Dedifferentiated amniotic fluid mesenchymal stem cell (primary cell): ENCODE measurements at regions not wholly inside any gene's neighbourhood (a gene's known extent, or its start where the extent isn't known, plus 50 kb on each side); places are given as distances from the start of the nearest gene placed in this dataset.

Experiments used
- DNase-seq: peaks from one replicate; pipeline ENCODE4 v3.0.0-alpha.2; 2016; ENCODE audit errors: extremely low spot score

DNA sequence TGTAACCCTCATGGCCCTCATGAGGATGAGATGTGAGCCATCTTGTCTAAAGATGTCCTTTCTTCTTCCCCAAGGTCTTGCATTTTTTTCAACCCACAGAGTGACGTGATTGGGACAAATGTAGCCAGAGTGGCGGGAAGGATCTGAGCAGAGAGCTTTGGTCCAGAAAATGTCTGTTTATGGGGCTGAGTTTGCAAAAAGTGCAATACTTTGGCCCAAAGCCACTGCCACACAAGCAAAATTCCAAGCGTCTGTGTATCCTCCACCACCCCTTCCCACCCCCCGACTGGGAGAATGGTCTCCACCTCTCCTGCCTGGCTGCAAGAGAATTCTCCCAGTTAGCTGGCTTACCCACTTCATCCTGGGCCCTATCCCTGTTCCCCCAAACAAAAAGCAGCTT, 246.9 kb upstream of the LRIG1 start:
- no peak for DNase-seq

DNA sequence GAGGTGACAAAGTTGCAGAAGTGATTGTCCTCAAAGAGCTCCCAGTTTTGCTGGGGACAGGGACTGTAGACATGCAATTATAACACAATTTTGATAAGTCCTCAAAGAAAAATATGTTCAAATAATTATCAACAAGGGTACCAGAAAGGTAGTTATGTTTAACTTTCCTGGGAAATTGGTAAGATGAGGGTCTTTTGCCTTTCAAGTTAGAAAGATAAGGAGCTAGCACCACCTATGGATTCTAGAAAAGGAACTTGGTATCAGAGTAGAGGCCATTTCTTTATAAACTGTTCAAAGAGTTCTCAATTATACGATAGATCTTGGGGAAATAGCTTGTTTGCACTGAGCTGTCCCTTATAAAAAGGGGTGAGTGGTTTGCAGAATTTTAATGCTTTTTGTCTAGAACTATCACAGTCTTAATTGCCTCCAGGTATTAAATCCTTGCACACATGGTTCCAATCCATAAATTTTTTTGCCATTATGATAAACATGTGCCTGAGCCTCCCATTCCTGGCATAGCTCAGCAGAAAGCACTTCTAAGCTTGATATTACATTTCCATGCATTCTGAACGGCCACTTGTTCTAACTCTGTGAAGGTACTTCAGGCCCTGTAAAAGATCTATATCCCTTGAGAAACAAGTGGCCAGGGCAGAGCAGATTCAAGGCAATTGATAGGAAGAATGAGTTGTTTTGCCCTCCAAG, 247.5 kb upstream of the LRIG1 start:
- DNase-seq, result no peak

DNA sequence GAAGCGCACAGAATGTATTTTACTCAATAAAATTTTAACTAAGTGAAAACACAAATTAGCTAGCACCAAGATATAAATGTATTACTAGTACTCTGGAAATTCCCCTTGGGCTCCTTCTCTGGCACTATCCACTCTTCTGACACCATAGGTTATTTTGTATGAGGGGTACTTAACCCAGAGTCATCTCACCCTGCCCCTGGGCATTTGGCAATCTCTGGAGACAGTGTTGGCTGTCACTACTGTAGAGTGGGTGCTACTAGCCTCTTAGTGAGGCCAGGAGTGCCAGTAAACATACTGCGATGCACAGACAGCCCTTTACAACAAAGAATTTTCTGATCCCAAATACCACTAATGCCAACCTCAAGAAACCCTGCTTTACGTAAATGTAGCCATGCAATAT, 246.3 kb upstream of the KBTBD8 start:
- no peak for DNase-seq

DNA sequence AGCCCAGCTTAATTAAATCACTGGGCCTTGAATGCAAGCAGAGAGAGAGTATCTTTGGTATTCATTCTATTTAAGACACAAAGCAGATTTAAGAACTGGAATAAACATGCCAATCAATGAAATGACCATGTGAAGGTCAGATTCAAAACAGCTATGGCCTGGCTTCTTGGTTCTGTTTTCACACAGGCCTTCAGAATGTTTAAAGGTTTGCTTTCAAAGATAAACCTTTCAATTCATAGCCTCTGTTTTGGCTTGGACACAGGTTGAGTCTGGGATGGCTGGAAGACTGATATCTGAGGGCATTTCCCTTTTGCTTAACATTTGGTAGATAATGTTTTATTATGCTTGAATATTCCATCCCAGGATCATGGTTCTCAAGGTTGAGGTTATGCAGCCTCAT, 244.4 kb upstream of the KBTBD8 start:
- no peak for DNase-seq

DNA sequence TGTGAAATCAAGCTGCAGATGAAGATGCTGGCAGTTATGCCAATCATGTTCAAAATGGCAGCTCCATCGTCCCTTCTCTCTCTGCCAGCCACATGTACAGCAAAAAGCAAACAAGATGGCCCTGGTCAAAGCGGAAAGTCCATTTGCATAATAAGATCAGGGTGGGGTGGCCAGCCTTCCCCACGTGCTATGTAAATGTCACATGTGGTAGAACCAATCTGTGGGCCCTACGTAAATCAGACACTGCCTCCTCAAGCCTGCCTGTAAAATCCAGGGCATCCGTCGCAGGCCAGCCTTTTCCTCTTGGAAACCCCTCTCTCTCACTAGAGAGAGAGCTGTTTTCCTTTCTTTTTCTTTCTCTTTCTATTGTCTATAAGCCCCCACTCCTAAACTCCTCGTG, 243.5 kb upstream of the KBTBD8 start:
- no peak for DNase-seq

DNA sequence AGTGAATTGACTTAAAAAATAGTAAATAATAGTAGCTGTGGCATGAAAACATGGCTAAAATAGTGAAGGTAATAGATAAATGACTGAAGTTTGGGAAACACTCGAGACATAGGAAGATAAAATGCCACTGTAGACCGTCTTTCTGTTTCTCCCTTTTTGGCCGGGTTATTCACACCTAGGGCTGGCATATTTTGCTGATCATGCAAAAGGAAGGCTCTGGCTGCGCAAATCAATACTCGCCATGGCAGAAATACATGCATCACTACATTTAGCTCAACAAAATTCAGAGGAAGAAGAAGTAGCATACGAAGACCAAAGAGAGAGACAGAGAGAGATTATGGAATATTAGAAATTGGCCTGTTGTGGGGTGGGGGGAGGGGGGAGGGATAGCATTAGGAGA, 242.2 kb upstream of the KBTBD8 start:
- no peak for DNase-seq

DNA sequence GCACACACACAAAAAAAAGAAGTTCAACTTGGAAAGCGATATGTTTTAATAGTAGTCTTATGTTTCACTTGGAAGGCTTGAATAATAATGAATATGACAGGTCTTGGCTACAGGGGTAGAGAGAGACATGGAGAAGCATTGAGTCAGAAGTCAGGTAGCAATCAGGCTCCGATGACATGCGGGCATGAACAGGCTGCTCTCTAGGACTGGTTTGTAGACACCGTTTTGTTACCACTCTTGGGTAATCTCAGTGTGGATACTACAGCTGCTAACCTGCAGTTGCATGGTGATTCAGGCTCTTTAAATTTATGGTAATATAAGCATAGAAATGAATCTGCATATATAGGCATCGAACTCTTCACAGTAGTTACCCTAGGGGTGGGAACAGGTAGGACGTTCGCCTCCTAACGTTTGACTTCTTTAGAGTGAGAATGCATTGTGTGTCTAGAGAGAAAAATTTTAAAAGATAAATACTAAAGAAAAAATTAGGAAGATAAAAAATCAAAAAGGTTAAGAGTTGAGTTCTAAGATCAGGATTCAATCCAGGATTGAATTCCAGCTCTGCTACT, 241.6 kb upstream of the KBTBD8 start:
- DNase-seq, result no peak

DNA sequence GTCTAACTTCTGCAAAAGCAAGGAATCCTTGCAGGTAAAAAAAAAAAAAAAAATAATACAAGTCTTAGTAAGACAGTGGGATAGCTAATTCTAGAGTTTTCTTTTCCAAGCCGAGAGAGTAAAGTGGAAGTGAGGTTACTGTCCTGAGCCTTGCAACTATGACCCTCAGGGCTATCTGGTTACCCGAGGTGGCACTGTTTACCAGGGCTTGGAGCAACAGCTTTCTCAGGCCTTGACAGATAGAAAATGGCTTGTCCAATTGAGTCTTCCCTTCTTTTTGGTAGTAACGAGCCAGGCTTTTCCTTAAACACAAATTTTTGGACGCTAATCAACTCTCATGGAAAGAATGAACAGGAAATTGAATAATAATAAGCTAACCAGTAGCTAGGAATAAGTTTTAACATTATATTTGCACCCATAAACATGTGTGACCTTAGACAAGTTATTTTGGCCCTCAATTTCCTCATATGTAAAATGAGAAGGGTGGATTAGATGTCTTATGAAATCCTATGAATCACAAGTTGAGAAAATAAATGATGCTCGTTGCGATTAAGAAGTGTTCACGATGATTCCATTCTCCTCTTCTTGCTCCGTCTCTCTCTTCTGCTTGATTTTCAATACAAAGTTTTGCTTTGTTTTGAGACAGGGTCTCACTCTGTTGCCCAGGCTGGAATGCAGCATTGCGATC, 236.9 kb upstream of the KBTBD8 start:
- no peak for DNase-seq

DNA sequence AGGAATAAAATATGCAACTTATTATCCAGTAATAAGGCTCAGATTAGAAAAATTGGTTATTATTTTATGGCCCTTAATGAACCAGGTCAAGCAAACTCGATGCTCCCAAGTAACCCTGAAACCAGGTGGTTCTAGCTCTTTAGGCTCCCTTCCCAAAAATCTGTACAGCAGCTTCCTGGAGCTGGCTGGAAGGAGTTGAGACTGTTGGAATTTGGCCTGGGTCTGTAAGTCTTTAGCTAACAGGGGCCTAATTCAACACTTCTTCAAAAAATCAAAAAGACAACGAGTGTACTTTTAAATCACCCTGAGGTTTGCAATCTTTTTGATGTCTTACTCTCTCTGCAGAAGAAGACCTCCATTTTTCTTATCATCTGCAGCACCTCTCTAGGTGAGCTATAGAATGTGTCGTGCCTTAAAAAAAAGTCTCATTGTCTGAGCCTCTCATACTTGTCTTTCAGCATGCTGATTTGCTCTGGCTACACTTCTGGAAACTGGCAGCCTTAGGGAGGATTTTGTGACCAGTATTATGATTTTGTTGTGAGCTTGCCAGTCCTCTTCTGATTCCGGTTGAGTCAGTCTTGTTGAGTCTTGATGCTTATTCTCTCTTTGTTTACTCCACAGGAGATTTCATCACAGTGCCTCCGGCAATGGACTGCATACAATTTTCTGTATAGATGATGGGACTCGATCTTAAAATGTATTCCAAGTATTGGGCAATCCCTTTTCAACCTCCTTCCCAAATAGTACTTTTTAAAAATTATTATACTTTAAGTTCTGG, 235.0 kb upstream of the KBTBD8 start:
- peak; percentile 86 for DNase-seq

DNA sequence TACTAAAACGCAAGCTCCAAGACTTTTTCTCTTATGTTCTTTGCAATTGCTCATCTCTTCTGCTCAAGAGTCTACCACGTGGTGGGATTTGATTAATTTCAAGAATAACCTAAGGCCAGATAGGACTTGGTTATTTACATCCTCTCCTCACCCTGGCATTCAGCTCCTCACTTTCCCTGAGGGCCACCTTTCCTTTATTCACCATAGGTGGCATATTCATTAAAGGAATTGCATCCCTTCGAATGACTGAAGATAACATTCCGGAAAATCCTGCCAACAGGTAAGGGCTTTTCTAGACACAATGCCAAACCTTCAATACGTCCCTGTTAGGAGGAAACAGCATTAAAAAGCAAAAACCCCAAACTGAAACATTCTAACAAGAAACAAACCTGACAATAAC, 220.0 kb upstream of the KBTBD8 start:
- DNase-seq, result no peak

DNA sequence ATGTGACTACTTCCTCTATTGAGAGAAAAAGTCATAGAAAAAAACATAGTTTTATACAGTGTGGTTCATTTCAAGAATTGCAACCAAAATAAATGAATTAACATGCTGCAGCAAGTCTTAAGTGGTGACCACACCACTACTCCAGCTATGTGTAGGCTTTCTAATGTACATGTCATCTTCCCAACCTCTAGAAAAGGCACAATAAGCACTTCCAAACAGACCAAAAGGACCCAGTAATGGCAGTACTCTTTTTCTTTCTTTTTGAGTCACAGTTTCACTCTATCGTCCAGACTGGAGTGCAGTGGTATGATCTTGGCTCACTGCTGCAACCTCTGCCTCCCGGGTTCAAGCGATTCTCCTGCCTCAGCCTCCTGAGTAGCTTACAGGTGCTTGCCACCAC, 219.3 kb upstream of the KBTBD8 start:
- DNase-seq, result no peak

DNA sequence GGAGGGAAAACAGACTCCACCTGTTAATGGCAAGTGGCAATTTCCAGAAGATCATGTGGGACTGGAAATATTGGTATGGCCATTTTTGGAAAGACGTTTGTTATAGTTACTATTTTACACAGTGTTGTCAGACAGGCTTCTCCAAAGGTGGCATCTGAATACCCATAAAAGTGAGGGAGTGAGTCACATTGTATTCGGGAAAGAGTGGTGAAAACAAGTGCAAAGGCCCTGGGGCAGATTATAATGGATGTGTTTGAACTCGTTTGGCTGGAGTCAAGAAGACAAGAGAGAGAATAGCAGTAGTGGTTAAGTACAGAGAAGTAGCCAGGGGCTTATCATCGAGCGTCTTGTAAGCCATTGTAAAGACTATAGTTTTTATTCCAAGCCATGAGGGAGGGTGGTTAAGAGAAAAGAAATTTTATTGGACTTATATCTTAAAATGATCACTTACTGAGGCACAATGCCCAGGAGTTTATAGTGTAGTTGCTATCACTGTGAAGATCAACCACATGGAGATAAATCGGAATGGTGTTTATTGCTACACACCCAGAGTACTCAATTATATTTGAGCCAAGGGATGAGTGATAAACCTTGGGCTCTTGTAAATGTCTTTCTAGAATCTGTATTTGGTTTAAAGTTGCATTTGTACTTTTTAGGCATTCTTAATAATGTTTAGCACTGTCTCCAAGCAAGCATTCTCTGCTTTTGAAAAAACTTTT, 212.8 kb upstream of the KBTBD8 start:
- DNase-seq, result no peak

DNA sequence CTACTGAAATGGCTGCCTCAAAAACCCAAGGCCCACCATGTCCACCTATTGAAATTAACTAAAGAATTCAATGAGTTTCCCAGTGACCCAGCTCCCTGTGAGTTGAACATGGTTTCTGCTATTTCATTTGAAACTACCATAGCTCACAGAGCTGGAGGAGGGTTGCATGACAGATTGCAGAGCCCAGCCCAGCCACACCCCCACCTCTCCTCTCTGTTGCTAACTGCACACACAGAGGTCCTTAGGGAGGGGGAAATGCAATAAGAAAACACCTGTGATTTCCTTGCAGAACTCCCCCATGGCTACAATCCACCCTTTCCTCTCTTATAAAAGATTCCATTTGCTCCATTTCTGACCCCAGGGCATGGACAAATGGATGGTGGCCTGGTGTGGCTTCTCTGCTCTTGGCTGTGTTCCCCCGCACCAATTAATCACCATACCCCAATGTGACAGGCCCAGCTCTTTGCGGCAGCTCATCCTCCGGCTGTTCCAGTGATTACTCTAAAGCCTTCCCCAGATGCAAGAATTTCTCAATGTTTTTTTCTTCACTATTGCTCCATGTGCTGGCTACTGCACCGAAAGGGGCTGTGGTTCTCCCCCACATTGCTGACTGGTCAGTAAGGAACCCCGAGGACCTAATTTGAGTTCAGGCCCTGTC, 208.4 kb upstream of the KBTBD8 start:
- DNase-seq, result no peak

DNA sequence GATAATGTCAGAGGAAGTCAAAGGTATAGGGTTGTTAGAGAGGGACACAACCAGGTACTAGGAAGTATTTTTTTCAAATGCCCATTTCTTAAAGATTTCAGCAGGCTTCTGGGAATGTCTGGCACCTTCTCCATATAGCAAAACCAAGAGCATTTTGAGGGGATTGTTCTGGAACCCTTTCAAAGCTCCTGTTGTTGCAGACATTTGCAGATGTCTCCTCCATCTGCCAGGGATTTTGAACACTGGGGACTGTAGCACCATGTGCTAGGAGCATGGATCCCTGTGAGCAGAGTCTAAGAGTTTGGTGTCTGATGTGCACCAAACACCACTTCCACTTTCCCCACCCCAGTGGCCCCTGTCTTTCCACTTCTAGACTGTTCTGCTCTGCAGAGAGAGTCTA, 206.0 kb upstream of the KBTBD8 start:
- DNase-seq, result no peak

DNA sequence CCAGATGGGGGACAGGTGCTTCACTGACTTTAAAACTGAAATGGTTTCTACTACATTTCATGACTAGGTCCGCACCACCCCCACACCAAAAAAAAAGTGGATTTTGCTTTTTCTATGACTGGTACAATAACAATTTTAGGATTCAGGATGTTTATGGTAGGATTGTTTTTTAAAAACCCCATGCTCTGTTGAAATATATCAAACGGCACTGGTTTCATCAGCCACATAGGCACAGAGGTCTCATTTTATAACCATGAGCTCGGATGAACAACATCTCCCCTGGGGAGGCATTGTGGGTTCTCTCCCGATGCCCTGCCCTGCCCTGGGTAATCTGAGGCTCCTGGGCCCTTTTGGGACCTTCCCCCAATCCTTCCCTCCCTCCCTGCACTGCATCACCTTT, 202.7 kb upstream of the KBTBD8 start:
- DNase-seq, result peak; percentile 50

DNA sequence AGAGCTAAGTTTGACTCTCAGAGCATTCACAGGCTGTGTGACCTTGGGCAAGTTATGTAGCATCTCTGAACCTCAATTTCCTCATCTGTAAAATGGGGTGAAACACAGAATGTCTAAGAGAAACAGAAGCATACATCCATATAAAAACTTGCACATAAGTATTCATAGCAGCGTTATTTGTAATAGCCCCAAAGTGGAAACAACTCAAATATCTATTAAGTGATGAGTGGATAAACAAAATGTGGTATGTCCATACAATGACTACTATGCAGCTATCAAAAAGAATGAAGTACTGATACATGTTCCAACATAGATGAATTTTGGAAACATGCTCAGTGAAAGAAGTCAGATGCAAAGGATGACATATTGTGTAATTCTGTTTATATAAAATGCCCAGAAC, 201.8 kb upstream of the KBTBD8 start:
- DNase-seq, result no peak

DNA sequence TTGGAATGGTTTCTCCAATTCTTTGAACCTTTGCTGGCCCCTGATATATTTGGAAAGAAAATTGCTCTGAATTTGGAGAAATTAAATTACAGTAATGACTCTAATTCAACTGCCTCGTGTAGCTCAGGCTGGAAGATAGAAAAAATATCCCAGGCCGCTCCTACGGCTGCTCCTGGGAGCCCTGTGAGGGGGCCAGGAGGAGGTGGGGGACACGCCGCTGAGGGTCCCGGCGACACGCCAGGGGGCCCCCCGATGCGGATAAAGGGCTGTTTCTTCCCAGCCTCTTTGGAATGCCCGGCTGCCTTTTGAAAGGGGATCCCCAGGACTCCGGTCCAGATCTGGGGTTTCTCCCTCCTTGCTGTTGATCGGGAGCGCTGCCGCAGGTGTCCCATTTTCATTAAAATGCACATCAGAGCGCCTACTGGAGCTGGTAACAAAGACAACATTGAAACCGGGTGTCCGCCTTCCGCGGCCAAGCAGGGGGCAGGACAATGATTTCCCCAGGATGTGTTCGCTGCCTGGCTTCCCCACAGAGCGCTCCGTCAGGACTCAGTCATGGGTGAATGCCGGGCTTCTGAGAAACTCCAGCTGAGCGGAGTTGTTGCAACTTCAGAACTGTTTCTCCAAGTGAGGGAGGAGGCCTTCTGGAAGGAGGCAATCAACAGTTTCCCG, 200.1 kb upstream of the KBTBD8 start:
- DNase-seq, result peak; percentile 52

DNA sequence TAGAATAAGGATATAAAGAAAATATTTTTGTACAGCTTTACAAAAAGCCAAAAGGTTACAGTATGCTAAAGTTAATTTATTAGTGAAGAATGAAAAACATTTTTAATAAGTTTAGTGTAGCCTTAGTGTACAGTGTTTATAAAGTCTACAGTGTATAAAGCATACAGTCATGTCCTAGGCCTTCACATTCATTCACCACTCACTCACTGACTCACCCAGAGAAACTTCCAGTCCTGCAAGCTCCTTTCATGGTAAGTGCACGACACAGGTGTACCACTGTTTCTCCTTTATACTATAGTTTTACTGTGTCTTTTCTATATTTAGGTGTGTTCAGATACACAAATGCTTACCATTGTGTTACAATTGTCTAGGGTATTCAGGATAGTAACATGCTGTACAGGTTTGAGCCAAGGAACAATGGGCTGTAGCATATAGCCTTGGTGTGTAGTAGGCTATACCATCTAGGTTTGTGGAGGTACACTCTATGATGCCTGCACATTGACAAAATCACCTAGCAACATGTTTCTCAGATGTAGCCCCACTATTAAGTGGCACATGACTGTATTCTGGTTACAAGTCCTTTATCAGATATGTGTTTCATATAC, 197.1 kb upstream of the KBTBD8 start:
- no peak for DNase-seq

DNA sequence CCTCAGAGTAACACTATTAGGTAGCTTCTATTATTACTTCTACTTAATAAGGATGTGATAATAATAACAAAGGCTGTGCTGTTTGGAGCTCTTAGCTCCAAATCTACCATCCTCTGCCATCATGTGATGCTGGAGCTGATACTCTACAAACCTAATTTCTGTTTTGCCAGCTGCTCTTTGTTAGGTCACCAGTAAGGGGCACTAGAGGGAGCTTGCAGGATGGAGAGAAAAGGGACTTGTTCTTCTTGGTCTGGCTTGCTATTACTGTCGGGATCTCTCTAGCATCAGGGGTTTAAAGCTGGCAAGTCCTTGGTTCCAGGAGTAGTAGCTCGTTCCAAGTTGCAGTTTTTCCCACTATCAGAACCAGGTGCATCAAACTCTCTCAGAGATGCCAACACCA, 194.9 kb upstream of the KBTBD8 start:
- DNase-seq, result no peak
